Neural progenitor cell (in vitro differentiated cells): ENCODE measurements at regions not wholly inside any gene's neighbourhood (a gene's known extent, or its start where the extent isn't known, plus 50 kb on each side); places are given as distances from the start of the nearest gene placed in this dataset.

ENCODE experiments used
- CTCF ChIP-seq: fragments of 200-600 bp; sonication (generic); IDR thresholded peaks from 2 replicates; pipeline ENCODE4 v1.5.1; 2017; ENCODE audit warnings: antibody characterized with exemption, mild to moderate bottlenecking
- EZH2 ChIP-seq: fragments of 200-600 bp; sonication (generic); IDR thresholded peaks from 2 replicates; pipeline ENCODE4 v1.6.1; 2017; ENCODE audit warnings: antibody characterized with exemption, mild to moderate bottlenecking, moderate library complexity

- TF ChIP-seq EZH2 (no peak), CTCF (no peak)
Observed at GRCh38 chr12:3364661-3365462, 126.1 kb upstream of the PRMT8 start.
